Frontal cortex (tissue), 3 donors: ENCODE measurements at regions not wholly inside any gene's neighbourhood (a gene's known extent, or its start where the extent isn't known, plus 50 kb on each side); places are given as distances from the start of the nearest gene placed in this dataset.

Experiments
- DNase-seq, 2 donors: peaks; one replicate each; pipeline ENCODE4 v3.0.0; 2012; ENCODE audit warnings: low spot score in 2 of 2
- FAIRE-seq: peaks from 2 replicates; lab custom pipeline; 2012; peaks lifted over from hg19 to GRCh38; lab: Jason Lieb, UNC
- donor health status: control.
- donor health status: control.
- donor health status: control.

GRCh38 chr7:155212301-155213015 is 85.2 kb upstream of the INSIG1 start:
- DNase-seq (no peak), FAIRE-seq (no peak)

GRCh38 chr7:155213385-155213784 is 84.3 kb upstream of the INSIG1 start:
- no peak for FAIRE-seq
- no peak for DNase-seq

GRCh38 chr7:155213955-155214740 is 83.5 kb upstream of the INSIG1 start:
- no peak for FAIRE-seq
- DNase-seq = no peak

GRCh38 chr7:155215576-155216325 is 81.9 kb upstream of the INSIG1 start:
- DNase-seq (no peak), FAIRE-seq (no peak)

GRCh38 chr7:155216475-155217272 is 81.0 kb upstream of the INSIG1 start:
- FAIRE-seq = no peak

GRCh38 chr7:155217634-155218033 is 80.0 kb upstream of the INSIG1 start:
- DNase-seq = no peak
- FAIRE-seq = no peak

More at GRCh38 chr7:155216475-155217272, 81.0 kb upstream of the INSIG1 start:
- no peak for DNase-seq

GRCh38 chr7:155218276-155219153 is 79.2 kb upstream of the INSIG1 start:
- no peak for FAIRE-seq

GRCh38 chr7:155219154-155219531 is 78.5 kb upstream of the INSIG1 start:
- no peak for DNase-seq
- FAIRE-seq = no peak

More at GRCh38 chr7:155218276-155219153, 79.2 kb upstream of the INSIG1 start:
- DNase-seq = no peak

GRCh38 chr7:155219947-155220769 is 77.5 kb upstream of the INSIG1 start:
- no peak for FAIRE-seq
- no peak for DNase-seq

GRCh38 chr7:155220903-155221302 is 76.8 kb upstream of the INSIG1 start:
- FAIRE-seq (no peak), DNase-seq (no peak)

GRCh38 chr7:155221547-155221946 is 76.1 kb upstream of the INSIG1 start:
- DNase-seq (no peak), FAIRE-seq (no peak)

- no peak for DNase-seq
- FAIRE-seq = no peak
These were observed 75.6 kb upstream of the INSIG1 start for GRCh38 chr7:155222061-155222460.

- DNase-seq = no peak
- FAIRE-seq = no peak
These were observed 75.1 kb upstream of the INSIG1 start for GRCh38 chr7:155222573-155222972.

GRCh38 chr7:155223021-155223420 is 74.7 kb upstream of the INSIG1 start:
- FAIRE-seq = no peak
- DNase-seq = no peak

- FAIRE-seq (no peak), DNase-seq (no peak)
These were observed 74.2 kb upstream of the INSIG1 start for GRCh38 chr7:155223503-155223902.

- FAIRE-seq (no peak), DNase-seq (no peak)
These were observed 73.4 kb upstream of the INSIG1 start for GRCh38 chr7:155224116-155224811.

- no peak for DNase-seq
- no peak for FAIRE-seq
These were observed 72.6 kb upstream of the INSIG1 start for GRCh38 chr7:155225095-155225494.
